Neural cell (in vitro differentiated cells): ENCODE measurements at regions not wholly inside any gene's neighbourhood (a gene's known extent, or its start where the extent isn't known, plus 50 kb on each side); places are given as distances from the start of the nearest gene placed in this dataset.

ENCODE experiments used
- CTCF ChIP-seq: fragments of 450-650 bp; IDR thresholded peaks from 2 replicates; pipeline ENCODE4 v1.5.1; 2014; ENCODE audit warnings: antibody characterized with exemption, mild to moderate bottlenecking, moderate library complexity; ENCODE audit not compliant: poor library complexity, severe bottlenecking
- EP300 ChIP-seq: fragments of 450-650 bp; conservative IDR thresholded peaks from 2 replicates; pipeline ENCODE4 v1.6.1; 2014; ENCODE audit warnings: antibody characterized with exemption, mild to moderate bottlenecking, moderate library complexity; ENCODE audit not compliant: poor library complexity, severe bottlenecking
- POLR2AphosphoS5 ChIP-seq: IDR thresholded peaks from 2 replicates; pipeline ENCODE4 v1.6.1; 2012
- RAD21 ChIP-seq: fragments of 450-650 bp; conservative IDR thresholded peaks from 2 replicates; pipeline ENCODE4 v1.6.1; 2014; ENCODE audit warnings: antibody characterized with exemption, mild to moderate bottlenecking, moderate library complexity
- REST ChIP-seq: IDR thresholded peaks from 2 replicates; pipeline ENCODE4 v1.6.1; 2012; ENCODE audit warnings: borderline replicate concordance
- SMC3 ChIP-seq: fragments of 450-650 bp; conservative IDR thresholded peaks from 2 replicates; pipeline ENCODE4 v1.6.1; 2014; ENCODE audit warnings: antibody characterized with exemption, mild to moderate bottlenecking, moderate library complexity; ENCODE audit not compliant: poor library complexity
- TAF1 ChIP-seq: IDR thresholded peaks from 2 replicates; pipeline ENCODE4 v1.6.1; 2012; ENCODE audit warnings: low read depth

DNA sequence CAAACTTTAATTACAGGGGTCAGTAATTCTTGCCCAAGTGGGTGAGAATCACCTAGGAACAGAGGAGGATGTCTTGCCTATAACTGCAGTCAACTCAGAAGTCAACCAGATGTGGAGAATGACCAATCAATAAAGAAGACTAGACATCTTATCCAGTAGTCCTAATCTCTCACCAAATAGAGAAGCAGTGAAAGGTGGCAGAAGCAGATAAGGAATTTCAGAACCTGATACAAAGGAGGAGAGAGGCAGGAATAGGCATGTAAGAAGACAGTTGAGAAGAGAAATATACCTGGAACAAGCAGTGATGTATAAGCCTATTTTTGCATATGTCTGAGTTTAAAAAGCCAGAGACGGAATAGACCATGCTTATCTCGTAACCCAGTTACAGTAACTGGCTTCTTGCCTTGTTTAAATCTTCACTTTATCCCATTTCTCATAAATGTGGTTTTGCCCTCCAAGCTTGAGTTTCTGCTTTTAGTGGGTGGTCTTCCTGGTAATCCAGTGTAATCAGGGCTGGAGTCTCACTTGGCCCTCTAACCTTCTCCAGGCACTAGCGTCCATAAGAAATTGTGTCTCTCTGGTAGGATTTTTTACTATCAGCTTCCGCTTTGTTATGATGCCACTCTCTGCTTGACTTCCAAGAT is 401.0 kb downstream of the SUCLG1 start:
- no peak for TF ChIP-seq POLR2AphosphoS5
- TF ChIP-seq EP300, result no peak
- no peak for TF ChIP-seq CTCF
- no peak for TF ChIP-seq REST
- TF ChIP-seq RAD21, result no peak
- TF ChIP-seq TAF1, result no peak
- TF ChIP-seq SMC3, result no peak
